Fibroblast of lung (primary cell): ENCODE measurements at regions not wholly inside any gene's neighbourhood (a gene's known extent, or its start where the extent isn't known, plus 50 kb on each side); places are given as distances from the start of the nearest gene placed in this dataset.

Experiments used
- DNase-seq, 2 donors: peaks; one replicate each; pipeline versions ENCODE4 v3.0.0 to v3.0.0-alpha.2; 2010; ENCODE audit warnings: low read depth in 2 of 2
- H2AFZ ChIP-seq: 2 replicates; pipeline ENCODE4 v1.5.1; 2012; ENCODE audit warnings: low read length, control low read depth, inconsistent platforms
- H3K27ac ChIP-seq: 2 replicates; pipeline ENCODE4 v1.5.1; 2011; ENCODE audit warnings: low read length, control low read depth; ENCODE audit not compliant: insufficient read depth
- H3K27me3 ChIP-seq: 2 replicates; pipeline ENCODE4 v1.5.1; 2011; ENCODE audit warnings: mild to moderate bottlenecking, low read length; ENCODE audit not compliant: control insufficient read depth, insufficient read depth
- H3K36me3 ChIP-seq: 2 replicates; pipeline ENCODE4 v1.5.1; 2011; ENCODE audit warnings: low read length; ENCODE audit not compliant: control insufficient read depth, insufficient read depth
- H3K4me1 ChIP-seq: 2 replicates; pipeline ENCODE4 v1.5.1; 2011; ENCODE audit warnings: low read length; ENCODE audit not compliant: control insufficient read depth, insufficient read depth; ENCODE audit errors: extremely low read depth
- H3K4me2 ChIP-seq: 2 replicates; pipeline ENCODE4 v1.5.1; 2011; ENCODE audit warnings: low read length, control low read depth; ENCODE audit not compliant: insufficient read depth; ENCODE audit errors: extremely low read depth
- H3K4me3 ChIP-seq, 4 experiments: fragments of 200-600 bp in 1 of 4; sonication (generic) in 1 of 4; replicated peaks in 1 of 4; 2 replicates each; pipeline ENCODE4 v1.5.1; 2011 to 2016; ENCODE audit warnings: low read length in 4 of 4, low read depth in 3 of 4, mild to moderate bottlenecking in 3 of 4, control low read depth in 2 of 4, inconsistent platforms in 1 of 4, mixed read lengths in 1 of 4; ENCODE audit not compliant: insufficient read depth in 1 of 4; ENCODE audit errors: control extremely low read depth in 1 of 4
- H3K79me2 ChIP-seq: 2 replicates; pipeline ENCODE4 v1.5.1; 2012; ENCODE audit warnings: mild to moderate bottlenecking, low read length, inconsistent platforms; ENCODE audit not compliant: control insufficient read depth, insufficient read depth
- H3K9ac ChIP-seq: 2 replicates; pipeline ENCODE4 v1.5.1; 2011; ENCODE audit warnings: mild to moderate bottlenecking, low read length, control low read depth; ENCODE audit not compliant: insufficient read depth
- H3K9me3 ChIP-seq: 2 replicates; pipeline ENCODE4 v1.5.1; 2012; ENCODE audit warnings: low read depth, low read length; ENCODE audit not compliant: control insufficient read depth, insufficient read depth
- H4K20me1 ChIP-seq: 2 replicates; pipeline ENCODE4 v1.5.1; 2011; ENCODE audit warnings: low read length; ENCODE audit not compliant: control insufficient read depth, insufficient read depth; ENCODE audit errors: extremely low read depth
- EZH2 ChIP-seq: IDR thresholded peaks from 2 replicates; pipeline ENCODE4 v1.5.1; 2012; ENCODE audit warnings: low read length, control low read depth, mild to moderate bottlenecking; ENCODE audit errors: missing control alignments
- TF ChIP-seq, protein P1 (sequence below), 2 donors: IDR thresholded peaks in 1 of 2; conservative IDR thresholded peaks in 1 of 2; 1 replicate in 1 of 2; 2 replicates in 1 of 2; pipeline ENCODE4 v1.5.1; 2011 to 2012; ENCODE audit warnings: low read length in 2 of 2, control low read depth in 1 of 2, inconsistent platforms in 1 of 2, low read depth in 1 of 2, mild to moderate bottlenecking in 1 of 2

DNA sequence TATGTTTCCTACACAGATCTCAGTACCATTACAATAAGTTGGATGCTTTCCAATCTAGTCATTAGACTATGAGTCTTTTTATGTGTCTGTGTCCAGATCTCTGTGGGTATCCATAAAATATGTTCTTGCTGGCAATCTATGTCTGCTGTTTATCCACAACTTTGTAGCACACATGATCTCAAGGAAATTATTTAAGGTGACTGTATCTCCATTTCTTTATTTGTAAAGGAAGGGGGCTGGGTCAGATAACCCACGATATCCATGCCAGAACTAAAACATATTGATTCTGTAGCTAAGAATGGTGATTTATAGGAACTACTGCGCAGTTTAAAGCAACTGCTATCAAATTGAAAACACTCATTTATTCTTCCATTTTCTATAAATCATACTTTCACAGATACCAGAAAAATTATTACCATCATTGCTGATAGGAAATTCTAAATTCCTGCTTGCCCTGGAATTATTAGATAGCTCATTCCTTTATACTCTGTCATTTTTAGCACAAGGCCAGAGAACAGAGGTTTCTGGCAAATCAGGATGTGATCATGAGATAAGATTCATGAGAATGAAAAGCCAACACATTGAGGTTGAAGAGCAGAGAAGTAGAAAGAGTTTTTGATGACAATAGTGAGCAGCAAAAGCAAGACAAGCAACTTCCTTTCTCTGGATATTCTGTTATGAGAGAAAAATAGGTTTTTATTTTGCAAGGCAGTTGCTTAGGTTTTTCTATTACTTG, 851.4 kb upstream of the CITED2 start:
- peak overlapping the region; percentile 20 for H3K4me2 ChIP-seq
- peaks cover 4% of the 10 kb centered on the region for H3K4me1 ChIP-seq
- no peaks in the 10 kb centered on the region for H3K9me3 ChIP-seq
- H2AFZ ChIP-seq, result peak overlapping the region; percentile 60
- H3K27me3 ChIP-seq, result no peaks in the 10 kb centered on the region
- H3K79me2 ChIP-seq, result no peaks in the 10 kb centered on the region
- peak; percentile 28 to 80 for DNase-seq
- H3K9ac ChIP-seq, result no peak overlapping the region
- H3K27ac ChIP-seq, result no peak overlapping the region
- no peaks in the 10 kb centered on the region for H3K36me3 ChIP-seq
- no peak overlapping the region for H3K4me3 ChIP-seq
- H4K20me1 ChIP-seq, result no peaks in the 10 kb centered on the region
- TF ChIP-seq EZH2, result no peak
- TF ChIP-seq, protein P1, sequence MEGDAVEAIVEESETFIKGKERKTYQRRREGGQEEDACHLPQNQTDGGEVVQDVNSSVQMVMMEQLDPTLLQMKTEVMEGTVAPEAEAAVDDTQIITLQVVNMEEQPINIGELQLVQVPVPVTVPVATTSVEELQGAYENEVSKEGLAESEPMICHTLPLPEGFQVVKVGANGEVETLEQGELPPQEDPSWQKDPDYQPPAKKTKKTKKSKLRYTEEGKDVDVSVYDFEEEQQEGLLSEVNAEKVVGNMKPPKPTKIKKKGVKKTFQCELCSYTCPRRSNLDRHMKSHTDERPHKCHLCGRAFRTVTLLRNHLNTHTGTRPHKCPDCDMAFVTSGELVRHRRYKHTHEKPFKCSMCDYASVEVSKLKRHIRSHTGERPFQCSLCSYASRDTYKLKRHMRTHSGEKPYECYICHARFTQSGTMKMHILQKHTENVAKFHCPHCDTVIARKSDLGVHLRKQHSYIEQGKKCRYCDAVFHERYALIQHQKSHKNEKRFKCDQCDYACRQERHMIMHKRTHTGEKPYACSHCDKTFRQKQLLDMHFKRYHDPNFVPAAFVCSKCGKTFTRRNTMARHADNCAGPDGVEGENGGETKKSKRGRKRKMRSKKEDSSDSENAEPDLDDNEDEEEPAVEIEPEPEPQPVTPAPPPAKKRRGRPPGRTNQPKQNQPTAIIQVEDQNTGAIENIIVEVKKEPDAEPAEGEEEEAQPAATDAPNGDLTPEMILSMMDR (conservative IDR thresholded peaks at IDR 0.05 in 1 of 2, IDR thresholded peaks at IDR 0.05 in 1 of 2; ENCODE audit: low read depth in 1 of 2, low read length in 2 of 2), result no peak

DNA sequence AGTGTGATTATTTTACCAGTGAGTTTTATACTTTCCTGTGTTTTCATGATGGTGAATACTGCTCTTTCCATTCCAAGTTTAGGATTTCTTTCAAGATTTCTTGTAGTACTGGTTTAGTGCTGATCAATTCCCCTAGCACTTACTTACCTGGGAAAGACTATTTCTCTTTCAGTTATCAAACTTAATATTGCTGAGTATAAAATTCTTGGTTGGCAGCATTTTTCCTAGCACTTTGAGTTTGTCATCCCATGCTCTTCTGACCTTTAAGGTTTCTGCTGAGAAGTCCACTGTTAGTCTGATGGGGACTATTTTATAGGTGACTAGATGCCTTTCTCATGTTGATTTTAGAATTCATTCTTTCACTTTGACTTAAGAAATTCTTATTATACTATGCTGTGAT, 842.8 kb upstream of the CITED2 start:
- no peaks in the 10 kb centered on the region for H3K4me1 ChIP-seq
- H3K27ac ChIP-seq, result no peak overlapping the region
- no peak overlapping the region for H3K9ac ChIP-seq
- H3K4me2 ChIP-seq, result no peak overlapping the region
- H3K36me3 ChIP-seq, result no peaks in the 10 kb centered on the region
- no peak overlapping the region for H3K4me3 ChIP-seq
- H2AFZ ChIP-seq, result no peak overlapping the region
- H3K27me3 ChIP-seq, result no peaks in the 10 kb centered on the region
- TF ChIP-seq, protein P1 (conservative IDR thresholded peaks at IDR 0.05 in 1 of 2, IDR thresholded peaks at IDR 0.05 in 1 of 2; ENCODE audit: low read depth in 1 of 2, low read length in 2 of 2), result no peak
- TF ChIP-seq EZH2, result no peak
- no peaks in the 10 kb centered on the region for H3K9me3 ChIP-seq
- no peak for DNase-seq
- no peaks in the 10 kb centered on the region for H4K20me1 ChIP-seq
- H3K79me2 ChIP-seq, result no peaks in the 10 kb centered on the region

DNA sequence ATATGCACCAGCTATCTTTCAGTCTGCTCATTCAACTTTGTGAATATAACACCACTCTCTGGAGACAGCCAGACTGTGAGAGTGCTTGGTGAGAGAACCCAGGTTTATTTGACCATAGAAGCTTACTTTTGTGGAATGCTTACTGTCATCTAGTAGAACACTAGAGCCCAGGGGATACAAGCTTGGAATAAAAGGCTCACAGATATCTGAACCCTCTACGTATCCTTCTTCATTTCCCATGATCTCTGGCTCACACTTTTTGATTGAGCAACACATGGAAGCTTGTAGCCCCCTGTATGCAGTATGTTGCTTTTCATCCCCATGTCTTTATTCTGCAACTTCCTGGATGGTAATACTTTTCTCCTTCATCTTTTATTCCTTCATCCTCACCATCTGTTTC, 835.3 kb upstream of the CITED2 start:
- no peak for DNase-seq
- H2AFZ ChIP-seq, result peak overlapping the region; percentile 63

More for the DNA sequence above, 835.3 kb upstream of the CITED2 start:
- no peak overlapping the region for H3K4me3 ChIP-seq
- H3K79me2 ChIP-seq, result no peaks in the 10 kb centered on the region
- no peak overlapping the region for H3K4me2 ChIP-seq
- no peaks in the 10 kb centered on the region for H3K4me1 ChIP-seq
- no peak overlapping the region for H3K9ac ChIP-seq
- H3K27ac ChIP-seq, result no peak overlapping the region
- no peaks in the 10 kb centered on the region for H4K20me1 ChIP-seq
- no peaks in the 10 kb centered on the region for H3K27me3 ChIP-seq
- no peaks in the 10 kb centered on the region for H3K36me3 ChIP-seq
- TF ChIP-seq EZH2, result no peak
- TF ChIP-seq, protein P1 (conservative IDR thresholded peaks at IDR 0.05 in 1 of 2, IDR thresholded peaks at IDR 0.05 in 1 of 2; ENCODE audit: low read depth in 1 of 2, low read length in 2 of 2), result no peak
- no peaks in the 10 kb centered on the region for H3K9me3 ChIP-seq
